Gastrocnemius medialis (tissue), 4 donors: ENCODE measurements at regions not wholly inside any gene's neighbourhood (a gene's known extent, or its start where the extent isn't known, plus 50 kb on each side); places are given as distances from the start of the nearest gene placed in this dataset.

Experiments
- POLR2A ChIP-seq, 2 donors: fragments of 450-650 bp; IDR thresholded peaks; one replicate each; pipeline ENCODE4 v1.6.1; 2017; ENCODE audit warnings: antibody characterized with exemption in 2 of 2, mild to moderate bottlenecking in 2 of 2, moderate library complexity in 2 of 2
- TF ChIP-seq, protein P1 (sequence below), 5 experiments: fragments of 450-650 bp in 3 of 5; fragments of 200-600 bp in 2 of 5; sonication (generic) in 2 of 5; IDR thresholded peaks in 4 of 5; conservative IDR thresholded peaks in 1 of 5; 1 replicate in 4 of 5; 2 replicates in 1 of 5; pipeline ENCODE4 v1.5.1; 2016 to 2019; ENCODE audit warnings: antibody characterized with exemption in 5 of 5, mild to moderate bottlenecking in 3 of 5, moderate library complexity in 3 of 5

DNA sequence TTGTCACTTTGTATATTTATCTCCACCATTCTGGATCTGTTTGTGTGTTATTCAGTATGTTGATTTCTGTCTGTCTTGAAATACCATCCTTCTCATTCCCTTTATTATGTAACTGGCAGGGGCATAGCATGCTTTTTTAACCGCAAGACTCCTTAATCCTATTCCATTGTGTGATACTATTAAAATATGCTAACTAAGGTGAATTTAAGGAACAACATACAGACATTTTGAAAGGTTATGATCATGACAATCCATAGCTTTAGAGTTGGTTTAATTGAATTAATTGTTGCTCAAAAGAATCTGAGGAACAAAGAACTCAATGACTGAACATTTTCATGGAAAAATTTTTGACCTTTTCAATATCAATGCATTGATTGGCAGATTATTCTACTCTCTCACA, 677.3 kb upstream of the ROBO1 start:
- TF ChIP-seq, protein P1, sequence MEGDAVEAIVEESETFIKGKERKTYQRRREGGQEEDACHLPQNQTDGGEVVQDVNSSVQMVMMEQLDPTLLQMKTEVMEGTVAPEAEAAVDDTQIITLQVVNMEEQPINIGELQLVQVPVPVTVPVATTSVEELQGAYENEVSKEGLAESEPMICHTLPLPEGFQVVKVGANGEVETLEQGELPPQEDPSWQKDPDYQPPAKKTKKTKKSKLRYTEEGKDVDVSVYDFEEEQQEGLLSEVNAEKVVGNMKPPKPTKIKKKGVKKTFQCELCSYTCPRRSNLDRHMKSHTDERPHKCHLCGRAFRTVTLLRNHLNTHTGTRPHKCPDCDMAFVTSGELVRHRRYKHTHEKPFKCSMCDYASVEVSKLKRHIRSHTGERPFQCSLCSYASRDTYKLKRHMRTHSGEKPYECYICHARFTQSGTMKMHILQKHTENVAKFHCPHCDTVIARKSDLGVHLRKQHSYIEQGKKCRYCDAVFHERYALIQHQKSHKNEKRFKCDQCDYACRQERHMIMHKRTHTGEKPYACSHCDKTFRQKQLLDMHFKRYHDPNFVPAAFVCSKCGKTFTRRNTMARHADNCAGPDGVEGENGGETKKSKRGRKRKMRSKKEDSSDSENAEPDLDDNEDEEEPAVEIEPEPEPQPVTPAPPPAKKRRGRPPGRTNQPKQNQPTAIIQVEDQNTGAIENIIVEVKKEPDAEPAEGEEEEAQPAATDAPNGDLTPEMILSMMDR (IDR thresholded peaks at IDR 0.05 in 4 of 5, conservative IDR thresholded peaks at IDR 0.05 in 1 of 5), result no peak
- TF ChIP-seq POLR2A (IDR thresholded peaks at IDR 0.05), result no peak
